ENCODE measurements at regions not wholly inside any gene's neighbourhood (a gene's known extent, or its start where the extent isn't known, plus 50 kb on each side); places are given as distances from the start of the nearest gene placed in this dataset.

GRCh38 chr4:33714971-33715370, 2529.3 kb downstream of the ARAP2 start:
- Histone ChIP-seq H3K27me3 (no peaks in the 10 kb centered on the region), H3K27ac (peak overlapping the region in 1 of 4 donors; percentile 38), H3K9me3 (peaks cover 0 to 4% (median 0%) of the 10 kb centered on the region in 4 donors), H3K4me3 (no peak overlapping the region), H3K36me3 (no peaks in the 10 kb centered on the region), H3K4me1 (no peaks in the 10 kb centered on the region)
- 80 to 90% methylated on average over 1 of the region's 1 CpG for WGBS, 2 donors
- no peak for DNase-seq (ENCODE audit: low spot score in 2 of 2)
- no peak for TF ChIP-seq EP300 (IDR thresholded peaks at IDR 0.05)

- peak in 1 of 2 donors; percentile 53 for TF ChIP-seq EP300 (IDR thresholded peaks at IDR 0.05)
- no peak for TF ChIP-seq POLR2A (IDR thresholded peaks at IDR 0.05)
- Histone ChIP-seq H3K4me3 (no peak overlapping the region), H3K36me3 (no peaks in the 10 kb centered on the region), H3K27me3 (no peaks in the 10 kb centered on the region), H3K4me1 (no peaks in the 10 kb centered on the region), H3K9me3 (no peaks in the 10 kb centered on the region), H3K27ac (peak overlapping the region in 1 of 4 donors; percentile 38)
- 50 to 51% methylated on average over 4 of the region's 4 CpGs for WGBS, 2 donors
- no peak for DNase-seq (ENCODE audit: low spot score in 2 of 2)
These were observed 2528.4 kb downstream of the ARAP2 start for GRCh38 chr4:33715841-33716395.

- Histone ChIP-seq H3K9me3 (no peaks in the 10 kb centered on the region), H3K27me3 (no peaks in the 10 kb centered on the region), H3K27ac (peak overlapping the region in 1 of 4 donors; percentile 54), H3K4me3 (no peak overlapping the region), H3K4me1 (no peaks in the 10 kb centered on the region), H3K36me3 (no peaks in the 10 kb centered on the region)
- TF ChIP-seq POLR2A (IDR thresholded peaks at IDR 0.05), result no peak
- TF ChIP-seq, protein P1, sequence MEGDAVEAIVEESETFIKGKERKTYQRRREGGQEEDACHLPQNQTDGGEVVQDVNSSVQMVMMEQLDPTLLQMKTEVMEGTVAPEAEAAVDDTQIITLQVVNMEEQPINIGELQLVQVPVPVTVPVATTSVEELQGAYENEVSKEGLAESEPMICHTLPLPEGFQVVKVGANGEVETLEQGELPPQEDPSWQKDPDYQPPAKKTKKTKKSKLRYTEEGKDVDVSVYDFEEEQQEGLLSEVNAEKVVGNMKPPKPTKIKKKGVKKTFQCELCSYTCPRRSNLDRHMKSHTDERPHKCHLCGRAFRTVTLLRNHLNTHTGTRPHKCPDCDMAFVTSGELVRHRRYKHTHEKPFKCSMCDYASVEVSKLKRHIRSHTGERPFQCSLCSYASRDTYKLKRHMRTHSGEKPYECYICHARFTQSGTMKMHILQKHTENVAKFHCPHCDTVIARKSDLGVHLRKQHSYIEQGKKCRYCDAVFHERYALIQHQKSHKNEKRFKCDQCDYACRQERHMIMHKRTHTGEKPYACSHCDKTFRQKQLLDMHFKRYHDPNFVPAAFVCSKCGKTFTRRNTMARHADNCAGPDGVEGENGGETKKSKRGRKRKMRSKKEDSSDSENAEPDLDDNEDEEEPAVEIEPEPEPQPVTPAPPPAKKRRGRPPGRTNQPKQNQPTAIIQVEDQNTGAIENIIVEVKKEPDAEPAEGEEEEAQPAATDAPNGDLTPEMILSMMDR (IDR thresholded peaks at IDR 0.05), result no peak
- TF ChIP-seq EP300 (IDR thresholded peaks at IDR 0.05), result no peak
- 48 to 52% methylated on average over 2 of the region's 2 CpGs for WGBS, 2 donors
- DNase-seq (ENCODE audit: low spot score in 2 of 2), result no peak
These were observed 2522.1 kb downstream of the ARAP2 start for GRCh38 chr4:33722254-33722653.

- no peaks in the 10 kb centered on the region for H3K36me3 ChIP-seq
- DNase-seq (ENCODE audit: low spot score in 2 of 2), result no peak
- no peaks in the 10 kb centered on the region for H3K9me3 ChIP-seq
- TF ChIP-seq, protein P1 (IDR thresholded peaks at IDR 0.05), result peak in 1 of 5 experiments; percentile 8
- TF ChIP-seq POLR2A (IDR thresholded peaks at IDR 0.05), result no peak
- TF ChIP-seq EP300 (IDR thresholded peaks at IDR 0.05), result no peak
- H3K27ac ChIP-seq, result peak overlapping the region in 1 of 4 donors; percentile 54
- H3K27me3 ChIP-seq, result no peaks in the 10 kb centered on the region
- 54 to 63% methylated on average over 7 of the region's 7 CpGs for WGBS, 2 donors
- H3K4me1 ChIP-seq, result no peaks in the 10 kb centered on the region
- no peak overlapping the region for H3K4me3 ChIP-seq
These were observed 2521.4 kb downstream of the ARAP2 start for GRCh38 chr4:33722800-33723516.

- no peak overlapping the region for H3K4me3 ChIP-seq
- no peaks in the 10 kb centered on the region for H3K9me3 ChIP-seq
- H3K36me3 ChIP-seq, result no peaks in the 10 kb centered on the region
- DNase-seq (ENCODE audit: low spot score in 2 of 2), result no peak
- no peaks in the 10 kb centered on the region for H3K4me1 ChIP-seq
- H3K27me3 ChIP-seq, result no peaks in the 10 kb centered on the region
- 85% methylated on average over 3 of the region's 3 CpGs for WGBS, 2 donors
- no peak overlapping the region for H3K27ac ChIP-seq
- TF ChIP-seq POLR2A (IDR thresholded peaks at IDR 0.05) (no peak), EP300 (IDR thresholded peaks at IDR 0.05) (no peak)
- TF ChIP-seq, protein P1 (IDR thresholded peaks at IDR 0.05), result no peak
These were observed 2519.6 kb downstream of the ARAP2 start for GRCh38 chr4:33724685-33725084.

DNA sequence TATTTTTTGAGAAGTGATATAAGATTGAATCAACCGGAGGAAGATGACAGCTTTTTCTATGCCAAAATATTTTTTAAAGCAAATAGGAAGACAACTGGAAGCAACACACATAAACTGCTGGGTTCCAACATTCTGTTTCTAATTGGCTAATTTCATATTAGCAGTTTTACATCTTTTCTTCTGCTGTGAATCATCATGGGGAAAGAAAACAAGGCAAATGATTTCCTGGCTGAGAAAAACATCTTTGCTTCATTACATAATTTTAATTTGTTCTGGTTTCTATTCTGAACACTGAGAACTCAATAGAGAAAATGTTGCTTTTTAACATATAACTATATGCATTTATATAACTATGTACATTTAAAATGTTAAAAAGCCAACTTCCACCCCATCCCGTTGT, 2518.5 kb downstream of the ARAP2 start:
- 67 to 72% methylated on average over 2 of the region's 2 CpGs for WGBS, 2 donors
- no peaks in the 10 kb centered on the region for H3K36me3 ChIP-seq

More for the DNA sequence above, 2518.5 kb downstream of the ARAP2 start:
- Histone ChIP-seq H3K4me1 (no peaks in the 10 kb centered on the region), H3K27me3 (no peaks in the 10 kb centered on the region), H3K4me3 (no peak overlapping the region), H3K27ac (no peak overlapping the region), H3K9me3 (no peaks in the 10 kb centered on the region)
- TF ChIP-seq EP300 (IDR thresholded peaks at IDR 0.05), result no peak
- DNase-seq (ENCODE audit: low spot score in 2 of 2), result no peak
